Muscle layer of duodenum (tissue), 2 donors: ENCODE measurements at regions not wholly inside any gene's neighbourhood (a gene's known extent, or its start where the extent isn't known, plus 50 kb on each side); places are given as distances from the start of the nearest gene placed in this dataset.

Experiments used
- H3K27ac ChIP-seq: one replicate; pipeline ENCODE4 v1.7.0; 2013; ENCODE audit warnings: mild to moderate bottlenecking, low read length
- H3K27me3 ChIP-seq: one replicate; pipeline ENCODE4 v1.7.0; 2013; ENCODE audit warnings: low read depth, mild to moderate bottlenecking, control low read depth, low read length
- H3K36me3 ChIP-seq, 2 donors: one replicate each; pipeline ENCODE4 v1.7.0; 2013; ENCODE audit warnings: low read length in 2 of 2, control low read depth in 1 of 2, mild to moderate bottlenecking in 1 of 2; ENCODE audit not compliant: insufficient read depth in 2 of 2, control insufficient read depth in 1 of 2
- H3K4me1 ChIP-seq, 2 donors: one replicate each; pipeline ENCODE4 v1.7.0; 2013; ENCODE audit warnings: low read length in 2 of 2, mild to moderate bottlenecking in 2 of 2, control low read depth in 1 of 2, moderate library complexity in 1 of 2; ENCODE audit not compliant: insufficient read depth in 2 of 2, control insufficient read depth in 1 of 2
- H3K4me3 ChIP-seq, 2 donors: one replicate each; pipeline ENCODE4 v1.7.0; 2013; ENCODE audit warnings: low read length in 2 of 2, low read depth in 1 of 2, mild to moderate bottlenecking in 1 of 2
- H3K9me3 ChIP-seq, 2 donors: one replicate each; pipeline ENCODE4 v1.7.0; 2013; ENCODE audit warnings: low read length in 2 of 2, control low read depth in 1 of 2, mild to moderate bottlenecking in 1 of 2; ENCODE audit not compliant: control insufficient read depth in 1 of 2
- donor health status: healthy.

- Histone ChIP-seq H3K4me3 (no peak overlapping the region), H3K27me3 (no peaks in the 10 kb centered on the region), H3K36me3 (no peaks in the 10 kb centered on the region), H3K4me1 (no peaks in the 10 kb centered on the region), H3K27ac (no peak overlapping the region), H3K9me3 (no peaks in the 10 kb centered on the region)
These were observed 127.5 kb downstream of the SS18 start for GRCh38 chr18:25962919-25963318.

- no peaks in the 10 kb centered on the region for H3K4me1 ChIP-seq
These were observed 128.2 kb downstream of the SS18 start for GRCh38 chr18:25962176-25962575.

GRCh38 chr18:25957017-25957416, 133.4 kb downstream of the SS18 start:
- Histone ChIP-seq H3K27ac (no peak overlapping the region), H3K36me3 (no peaks in the 10 kb centered on the region), H3K9me3 (no peaks in the 10 kb centered on the region), H3K4me1 (no peaks in the 10 kb centered on the region), H3K4me3 (no peak overlapping the region), H3K27me3 (no peaks in the 10 kb centered on the region)

More at GRCh38 chr18:25962176-25962575, 128.2 kb downstream of the SS18 start:
- H3K4me3 ChIP-seq: no peak overlapping the region
- no peak overlapping the region for H3K27ac ChIP-seq
- H3K36me3 ChIP-seq: no peaks in the 10 kb centered on the region
- no peaks in the 10 kb centered on the region for H3K9me3 ChIP-seq
- no peaks in the 10 kb centered on the region for H3K27me3 ChIP-seq

GRCh38 chr18:25953111-25953510, 137.3 kb downstream of the SS18 start:
- Histone ChIP-seq H3K4me3 (no peak overlapping the region), H3K36me3 (no peaks in the 10 kb centered on the region), H3K27ac (no peak overlapping the region), H3K27me3 (no peaks in the 10 kb centered on the region), H3K9me3 (no peaks in the 10 kb centered on the region), H3K4me1 (no peaks in the 10 kb centered on the region)

- Histone ChIP-seq H3K27me3 (no peaks in the 10 kb centered on the region), H3K9me3 (no peaks in the 10 kb centered on the region), H3K4me3 (no peak overlapping the region), H3K36me3 (no peaks in the 10 kb centered on the region), H3K27ac (no peak overlapping the region), H3K4me1 (no peaks in the 10 kb centered on the region)
These were observed 140.1 kb downstream of the SS18 start for GRCh38 chr18:25950321-25950720.

- H3K4me3 ChIP-seq: no peak overlapping the region
- H3K36me3 ChIP-seq: no peaks in the 10 kb centered on the region
- no peaks in the 10 kb centered on the region for H3K27me3 ChIP-seq
- no peaks in the 10 kb centered on the region for H3K4me1 ChIP-seq
- H3K27ac ChIP-seq: no peak overlapping the region
- no peaks in the 10 kb centered on the region for H3K9me3 ChIP-seq
These were observed 143.9 kb downstream of the SS18 start for GRCh38 chr18:25946540-25946939.

DNA sequence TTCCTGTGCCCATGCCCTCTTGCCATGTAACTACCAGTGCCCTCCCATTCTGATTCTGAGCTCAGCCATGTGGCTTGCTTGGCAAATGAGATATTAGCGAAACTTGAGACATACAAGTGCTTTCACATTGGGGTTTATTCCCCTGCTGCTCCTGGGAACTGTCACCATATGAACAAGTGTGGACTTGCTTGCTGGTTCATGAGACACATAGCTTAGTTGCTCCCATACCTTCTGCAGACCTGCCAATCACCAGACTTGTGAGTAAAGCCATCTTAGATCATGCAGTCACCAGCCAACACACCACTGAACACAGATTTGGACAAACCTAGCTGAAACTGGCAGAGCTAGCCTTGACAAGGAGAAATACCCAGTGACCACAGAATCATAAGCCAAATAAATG, 155.1 kb downstream of the SS18 start:
- Histone ChIP-seq H3K36me3 (no peaks in the 10 kb centered on the region), H3K4me3 (no peak overlapping the region), H3K9me3 (no peaks in the 10 kb centered on the region), H3K4me1 (no peaks in the 10 kb centered on the region), H3K27ac (no peak overlapping the region), H3K27me3 (no peaks in the 10 kb centered on the region)

GRCh38 chr18:25931126-25931525, 159.3 kb downstream of the SS18 start:
- no peaks in the 10 kb centered on the region for H3K27me3 ChIP-seq
- H3K36me3 ChIP-seq: no peaks in the 10 kb centered on the region
- no peaks in the 10 kb centered on the region for H3K9me3 ChIP-seq
- H3K27ac ChIP-seq: no peak overlapping the region
- H3K4me3 ChIP-seq: no peak overlapping the region
- H3K4me1 ChIP-seq: no peaks in the 10 kb centered on the region

DNA sequence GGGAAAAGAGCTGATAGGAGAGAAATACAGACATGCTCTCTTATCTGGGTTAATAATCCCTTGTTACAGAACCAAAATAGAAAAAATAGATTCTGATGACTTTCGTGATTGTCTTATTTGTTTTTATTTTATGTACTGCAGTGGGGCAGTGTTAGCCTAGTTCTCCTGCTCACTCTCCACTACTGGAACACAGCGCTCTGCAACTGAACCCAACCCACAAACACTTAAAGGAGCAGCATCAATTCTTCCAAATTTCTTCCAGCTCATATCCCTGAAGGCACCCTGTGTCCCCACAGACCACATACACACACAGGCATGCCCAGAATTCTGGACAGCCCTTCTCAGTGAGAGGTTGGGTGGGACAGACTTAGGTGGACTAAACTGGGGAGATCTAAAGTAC, 160.6 kb downstream of the SS18 start:
- H3K36me3 ChIP-seq: no peaks in the 10 kb centered on the region
- no peaks in the 10 kb centered on the region for H3K4me1 ChIP-seq
- H3K9me3 ChIP-seq: no peaks in the 10 kb centered on the region

GRCh38 chr18:25927830-25928229, 162.6 kb downstream of the SS18 start:
- no peak overlapping the region for H3K27ac ChIP-seq
- no peaks in the 10 kb centered on the region for H3K4me1 ChIP-seq
- H3K9me3 ChIP-seq: no peaks in the 10 kb centered on the region
- H3K27me3 ChIP-seq: no peaks in the 10 kb centered on the region
- H3K4me3 ChIP-seq: no peak overlapping the region
- no peaks in the 10 kb centered on the region for H3K36me3 ChIP-seq

More for the DNA sequence above, 160.6 kb downstream of the SS18 start:
- no peak overlapping the region for H3K27ac ChIP-seq
- no peak overlapping the region for H3K4me3 ChIP-seq
- no peaks in the 10 kb centered on the region for H3K27me3 ChIP-seq

GRCh38 chr18:25923193-25923592, 167.2 kb downstream of the SS18 start:
- Histone ChIP-seq H3K27me3 (no peaks in the 10 kb centered on the region), H3K27ac (no peak overlapping the region), H3K36me3 (no peaks in the 10 kb centered on the region), H3K4me1 (no peaks in the 10 kb centered on the region), H3K9me3 (no peaks in the 10 kb centered on the region), H3K4me3 (no peak overlapping the region)

DNA sequence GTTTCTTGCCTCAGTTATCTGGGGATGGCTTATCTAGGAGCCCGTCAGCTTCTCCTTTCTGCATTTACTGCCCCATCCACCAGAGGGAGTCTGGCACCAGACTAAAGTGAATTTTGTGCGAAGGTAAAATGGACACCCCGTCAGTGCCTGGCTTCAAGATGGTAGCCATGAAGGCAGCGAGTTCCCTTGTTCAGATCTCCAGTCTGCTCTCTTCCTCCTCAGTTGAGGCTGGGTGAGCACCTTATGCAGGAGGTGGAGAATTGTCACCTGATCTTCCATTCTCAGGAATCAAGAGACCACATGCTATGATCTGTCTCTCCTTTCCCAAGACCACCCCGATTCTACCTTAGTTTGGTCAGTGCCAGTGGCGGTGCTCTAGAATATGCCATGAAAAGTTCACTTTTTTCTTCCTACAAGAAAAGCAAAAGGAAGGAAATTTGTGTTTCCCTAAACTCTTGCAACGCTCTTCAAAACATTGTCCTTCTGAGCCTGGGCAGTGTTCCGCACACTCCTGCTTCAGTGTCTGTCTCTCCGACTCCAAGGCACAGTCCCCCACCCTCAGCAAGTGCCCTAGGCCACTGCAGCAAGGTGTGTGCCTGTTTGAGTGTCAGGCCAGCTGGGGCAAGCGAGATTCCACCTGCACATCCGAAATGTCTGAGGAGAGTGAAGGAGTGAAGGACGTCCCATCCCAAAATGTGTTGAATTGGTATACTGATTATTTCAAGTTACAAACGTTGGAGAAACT, 168.6 kb downstream of the SS18 start:
- Histone ChIP-seq H3K4me1 (no peaks in the 10 kb centered on the region), H3K9me3 (no peaks in the 10 kb centered on the region), H3K27me3 (no peaks in the 10 kb centered on the region), H3K27ac (no peak overlapping the region), H3K4me3 (no peak overlapping the region), H3K36me3 (no peaks in the 10 kb centered on the region)
